ENCODE measurements at regions not wholly inside any gene's neighbourhood (a gene's known extent, or its start where the extent isn't known, plus 50 kb on each side); places are given as distances from the start of the nearest gene placed in this dataset.

DNA sequence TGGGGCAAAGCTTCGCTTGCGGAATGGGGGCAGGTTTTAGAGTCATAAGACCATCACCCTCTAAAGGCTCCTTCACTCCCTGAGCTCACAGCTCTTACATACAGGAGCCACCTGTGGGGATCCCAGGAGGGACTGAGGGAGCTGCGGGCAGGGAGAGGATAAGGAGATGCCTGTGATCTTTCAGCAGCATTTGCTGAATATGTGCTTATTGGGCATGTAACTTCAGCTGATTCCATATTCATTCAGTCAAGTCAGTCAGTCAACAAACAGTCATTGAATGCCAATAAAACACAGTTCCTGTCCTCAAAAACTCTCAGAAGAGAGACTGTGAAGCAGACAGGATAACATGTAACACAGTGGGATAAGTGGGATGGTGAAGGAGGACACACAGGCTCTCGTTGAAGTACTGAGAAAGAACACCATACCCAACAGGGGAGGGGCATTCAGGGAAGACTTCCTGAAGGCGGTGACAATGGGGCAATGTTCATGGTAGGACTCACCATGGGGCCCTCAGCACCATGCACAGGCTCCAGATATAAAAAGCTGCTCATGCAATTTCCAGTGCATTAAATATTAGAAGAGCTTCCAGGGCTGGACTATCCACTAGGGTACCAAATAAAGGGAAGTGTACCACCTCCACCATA is 240.9 kb downstream of the UACA start:
- Histone ChIP-seq H3K4me2 (ENCODE audit: low read length) (no peak overlapping the region), H3K9ac (ENCODE audit: low read length) (no peak overlapping the region), H3K9me3 (ENCODE audit: low read length) (no peaks in the 10 kb centered on the region), H4K20me1 (ENCODE audit: insufficient read depth) (no peaks in the 10 kb centered on the region), H3K9me2 (ENCODE audit: insufficient read depth, low read length) (no peaks in the 10 kb centered on the region), H2AFZ (ENCODE audit: low read depth, low read length) (no peak overlapping the region), H3K36me3 (ENCODE audit: insufficient read depth, low read length) (no peaks in the 10 kb centered on the region), H3K79me2 (replicated peaks; ENCODE audit: insufficient read depth, low read length) (no peaks in the 10 kb centered on the region), H3F3A (ENCODE audit: insufficient read depth, low read length, poor library complexity, severe bottlenecking) (no peaks in the 10 kb centered on the region), H3K27ac (ENCODE audit: low read length) (no peak overlapping the region), H3K27me3 (ENCODE audit: insufficient read depth, low read depth, low read length) (no peaks in the 10 kb centered on the region), H3K4me3 (ENCODE audit: low read length) (no peak overlapping the region)
- TF ChIP-seq TAF1 (IDR thresholded peaks at IDR 0.05; ENCODE audit: low read depth) (no peak), RAD21 (conservative IDR thresholded peaks at IDR 0.05) (no peak), MXI1 (conservative IDR thresholded peaks at IDR 0.05; ENCODE audit: poor library complexity, severe bottlenecking) (no peak), EP300 (conservative IDR thresholded peaks at IDR 0.05; ENCODE audit: poor library complexity, severe bottlenecking) (no peak), EZH2 (IDR thresholded peaks at IDR 0.05; ENCODE audit: borderline replicate concordance, insufficient read depth, low read length, poor library complexity, severe bottlenecking) (no peak), SMC3 (conservative IDR thresholded peaks at IDR 0.05; ENCODE audit: poor library complexity) (no peak), POLR2AphosphoS5 (IDR thresholded peaks at IDR 0.05) (no peak)
- TF ChIP-seq, protein P1, sequence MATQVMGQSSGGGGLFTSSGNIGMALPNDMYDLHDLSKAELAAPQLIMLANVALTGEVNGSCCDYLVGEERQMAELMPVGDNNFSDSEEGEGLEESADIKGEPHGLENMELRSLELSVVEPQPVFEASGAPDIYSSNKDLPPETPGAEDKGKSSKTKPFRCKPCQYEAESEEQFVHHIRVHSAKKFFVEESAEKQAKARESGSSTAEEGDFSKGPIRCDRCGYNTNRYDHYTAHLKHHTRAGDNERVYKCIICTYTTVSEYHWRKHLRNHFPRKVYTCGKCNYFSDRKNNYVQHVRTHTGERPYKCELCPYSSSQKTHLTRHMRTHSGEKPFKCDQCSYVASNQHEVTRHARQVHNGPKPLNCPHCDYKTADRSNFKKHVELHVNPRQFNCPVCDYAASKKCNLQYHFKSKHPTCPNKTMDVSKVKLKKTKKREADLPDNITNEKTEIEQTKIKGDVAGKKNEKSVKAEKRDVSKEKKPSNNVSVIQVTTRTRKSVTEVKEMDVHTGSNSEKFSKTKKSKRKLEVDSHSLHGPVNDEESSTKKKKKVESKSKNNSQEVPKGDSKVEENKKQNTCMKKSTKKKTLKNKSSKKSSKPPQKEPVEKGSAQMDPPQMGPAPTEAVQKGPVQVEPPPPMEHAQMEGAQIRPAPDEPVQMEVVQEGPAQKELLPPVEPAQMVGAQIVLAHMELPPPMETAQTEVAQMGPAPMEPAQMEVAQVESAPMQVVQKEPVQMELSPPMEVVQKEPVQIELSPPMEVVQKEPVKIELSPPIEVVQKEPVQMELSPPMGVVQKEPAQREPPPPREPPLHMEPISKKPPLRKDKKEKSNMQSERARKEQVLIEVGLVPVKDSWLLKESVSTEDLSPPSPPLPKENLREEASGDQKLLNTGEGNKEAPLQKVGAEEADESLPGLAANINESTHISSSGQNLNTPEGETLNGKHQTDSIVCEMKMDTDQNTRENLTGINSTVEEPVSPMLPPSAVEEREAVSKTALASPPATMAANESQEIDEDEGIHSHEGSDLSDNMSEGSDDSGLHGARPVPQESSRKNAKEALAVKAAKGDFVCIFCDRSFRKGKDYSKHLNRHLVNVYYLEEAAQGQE (IDR thresholded peaks at IDR 0.05; ENCODE audit: borderline replicate concordance) = no peak
- TF ChIP-seq, protein P2, sequence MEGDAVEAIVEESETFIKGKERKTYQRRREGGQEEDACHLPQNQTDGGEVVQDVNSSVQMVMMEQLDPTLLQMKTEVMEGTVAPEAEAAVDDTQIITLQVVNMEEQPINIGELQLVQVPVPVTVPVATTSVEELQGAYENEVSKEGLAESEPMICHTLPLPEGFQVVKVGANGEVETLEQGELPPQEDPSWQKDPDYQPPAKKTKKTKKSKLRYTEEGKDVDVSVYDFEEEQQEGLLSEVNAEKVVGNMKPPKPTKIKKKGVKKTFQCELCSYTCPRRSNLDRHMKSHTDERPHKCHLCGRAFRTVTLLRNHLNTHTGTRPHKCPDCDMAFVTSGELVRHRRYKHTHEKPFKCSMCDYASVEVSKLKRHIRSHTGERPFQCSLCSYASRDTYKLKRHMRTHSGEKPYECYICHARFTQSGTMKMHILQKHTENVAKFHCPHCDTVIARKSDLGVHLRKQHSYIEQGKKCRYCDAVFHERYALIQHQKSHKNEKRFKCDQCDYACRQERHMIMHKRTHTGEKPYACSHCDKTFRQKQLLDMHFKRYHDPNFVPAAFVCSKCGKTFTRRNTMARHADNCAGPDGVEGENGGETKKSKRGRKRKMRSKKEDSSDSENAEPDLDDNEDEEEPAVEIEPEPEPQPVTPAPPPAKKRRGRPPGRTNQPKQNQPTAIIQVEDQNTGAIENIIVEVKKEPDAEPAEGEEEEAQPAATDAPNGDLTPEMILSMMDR (IDR thresholded peaks at IDR 0.05; ENCODE audit: poor library complexity, severe bottlenecking) = no peak

DNA sequence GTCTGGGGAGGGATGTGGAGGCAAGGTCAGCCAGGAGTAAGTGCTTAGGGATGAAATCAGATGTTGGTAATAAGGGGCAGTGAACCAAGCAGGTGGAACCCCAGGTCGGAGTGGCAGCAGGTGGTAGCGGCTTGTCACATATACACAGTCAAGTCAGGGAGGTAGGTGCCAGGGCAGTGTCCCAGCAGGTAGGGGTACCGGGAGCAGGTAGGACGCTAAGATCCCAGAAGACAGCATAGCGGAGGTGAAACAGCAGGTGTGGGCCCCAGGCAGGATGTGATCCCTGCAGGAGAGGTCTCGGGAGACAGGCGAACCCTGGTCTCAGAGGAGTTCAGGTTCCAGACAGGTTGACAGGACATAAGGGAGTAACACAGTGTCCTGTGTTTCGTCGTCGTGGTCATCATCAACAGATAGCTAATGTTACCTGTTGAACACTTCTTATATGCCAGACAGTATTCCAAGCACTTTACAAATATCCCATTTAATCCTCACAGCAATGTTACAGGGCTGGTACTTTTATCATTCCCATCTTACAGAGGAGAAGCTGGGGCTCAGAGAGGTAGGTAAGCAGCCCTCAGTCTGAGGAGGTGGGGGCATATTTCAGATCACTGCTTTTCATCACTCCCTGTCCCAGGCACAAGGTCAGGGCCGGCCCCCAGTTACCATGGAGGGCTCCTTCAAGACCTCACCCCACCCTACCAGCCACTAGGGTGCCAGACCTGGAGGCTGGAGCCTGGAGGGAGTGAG is 241.6 kb downstream of the UACA start:
- no peaks in the 10 kb centered on the region for H3K9me2 ChIP-seq (ENCODE audit: insufficient read depth, low read length)
- no peak overlapping the region for H3K27ac ChIP-seq (ENCODE audit: low read length)
- no peaks in the 10 kb centered on the region for H3K27me3 ChIP-seq (ENCODE audit: insufficient read depth, low read depth, low read length)
- H4K20me1 ChIP-seq (ENCODE audit: insufficient read depth) = no peaks in the 10 kb centered on the region
- no peak overlapping the region for H2AFZ ChIP-seq (ENCODE audit: low read depth, low read length)
- no peak overlapping the region for H3K9ac ChIP-seq (ENCODE audit: low read length)
- no peak for TF ChIP-seq MXI1 (conservative IDR thresholded peaks at IDR 0.05; ENCODE audit: poor library complexity, severe bottlenecking)
- TF ChIP-seq RAD21 (conservative IDR thresholded peaks at IDR 0.05) = no peak
- no peak for TF ChIP-seq SMC3 (conservative IDR thresholded peaks at IDR 0.05; ENCODE audit: poor library complexity)
- TF ChIP-seq, protein P2 (IDR thresholded peaks at IDR 0.05; ENCODE audit: poor library complexity, severe bottlenecking) = no peak
- TF ChIP-seq, protein P1 (IDR thresholded peaks at IDR 0.05; ENCODE audit: borderline replicate concordance) = no peak
- TF ChIP-seq POLR2AphosphoS5 (IDR thresholded peaks at IDR 0.05) = no peak
- TF ChIP-seq TAF1 (IDR thresholded peaks at IDR 0.05; ENCODE audit: low read depth) = no peak
- no peak for TF ChIP-seq EP300 (conservative IDR thresholded peaks at IDR 0.05; ENCODE audit: poor library complexity, severe bottlenecking)
- no peak for TF ChIP-seq EZH2 (IDR thresholded peaks at IDR 0.05; ENCODE audit: borderline replicate concordance, insufficient read depth, low read length, poor library complexity, severe bottlenecking)
- H3K79me2 ChIP-seq (replicated peaks; ENCODE audit: insufficient read depth, low read length) = no peaks in the 10 kb centered on the region
- H3K9me3 ChIP-seq (ENCODE audit: low read length) = no peaks in the 10 kb centered on the region
- no peak overlapping the region for H3K4me2 ChIP-seq (ENCODE audit: low read length)
- no peaks in the 10 kb centered on the region for H3K36me3 ChIP-seq (ENCODE audit: insufficient read depth, low read length)
- no peaks in the 10 kb centered on the region for H3F3A ChIP-seq (ENCODE audit: insufficient read depth, low read length, poor library complexity, severe bottlenecking)
- H3K4me3 ChIP-seq (ENCODE audit: low read length) = no peak overlapping the region

Measured in neural cell (in vitro differentiated cells).